ENCODE measurements at regions not wholly inside any gene's neighbourhood (a gene's known extent, or its start where the extent isn't known, plus 50 kb on each side); places are given as distances from the start of the nearest gene placed in this dataset.

DNA sequence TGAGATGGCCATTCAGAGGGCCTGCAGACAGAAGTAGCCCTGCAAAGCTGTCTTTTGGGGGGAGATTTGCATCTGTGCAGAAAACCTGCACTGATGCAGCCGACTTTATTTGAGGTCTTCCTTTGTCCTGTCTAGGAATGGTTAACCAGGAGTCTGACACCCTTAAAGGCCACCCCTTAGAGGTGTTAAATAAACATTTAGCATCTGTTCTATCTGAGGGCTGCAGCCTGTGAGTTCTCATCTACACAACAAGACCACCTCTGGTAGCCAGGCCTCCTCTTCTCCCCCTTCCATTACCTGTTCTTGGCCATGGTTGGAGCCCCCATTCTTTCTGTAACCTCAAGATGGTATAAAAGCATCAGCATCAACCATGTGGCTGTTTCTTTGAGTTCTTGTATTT is 214.4 kb upstream of the HS6ST1 start:
- no peak overlapping the region for H3K27ac ChIP-seq
- TF ChIP-seq POLR2AphosphoS5 (IDR thresholded peaks at IDR 0.05) (no peak), POLR2A (IDR thresholded peaks at IDR 0.05) (no peak), EP300 (IDR thresholded peaks at IDR 0.05) (no peak)
- TF ChIP-seq, protein P1, sequence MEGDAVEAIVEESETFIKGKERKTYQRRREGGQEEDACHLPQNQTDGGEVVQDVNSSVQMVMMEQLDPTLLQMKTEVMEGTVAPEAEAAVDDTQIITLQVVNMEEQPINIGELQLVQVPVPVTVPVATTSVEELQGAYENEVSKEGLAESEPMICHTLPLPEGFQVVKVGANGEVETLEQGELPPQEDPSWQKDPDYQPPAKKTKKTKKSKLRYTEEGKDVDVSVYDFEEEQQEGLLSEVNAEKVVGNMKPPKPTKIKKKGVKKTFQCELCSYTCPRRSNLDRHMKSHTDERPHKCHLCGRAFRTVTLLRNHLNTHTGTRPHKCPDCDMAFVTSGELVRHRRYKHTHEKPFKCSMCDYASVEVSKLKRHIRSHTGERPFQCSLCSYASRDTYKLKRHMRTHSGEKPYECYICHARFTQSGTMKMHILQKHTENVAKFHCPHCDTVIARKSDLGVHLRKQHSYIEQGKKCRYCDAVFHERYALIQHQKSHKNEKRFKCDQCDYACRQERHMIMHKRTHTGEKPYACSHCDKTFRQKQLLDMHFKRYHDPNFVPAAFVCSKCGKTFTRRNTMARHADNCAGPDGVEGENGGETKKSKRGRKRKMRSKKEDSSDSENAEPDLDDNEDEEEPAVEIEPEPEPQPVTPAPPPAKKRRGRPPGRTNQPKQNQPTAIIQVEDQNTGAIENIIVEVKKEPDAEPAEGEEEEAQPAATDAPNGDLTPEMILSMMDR (IDR thresholded peaks at IDR 0.05) = no peak
- WGBS, 2 donors (ENCODE audit: low coverage in 1 of 2) = no CpG with 5 or more reads among the region's 1 CpG
- peaks cover 4% of the 10 kb centered on the region for H3K27me3 ChIP-seq
- no peaks in the 10 kb centered on the region for H3K36me3 ChIP-seq
- ATAC-seq = no peak
- no peak overlapping the region for H3K4me3 ChIP-seq
- H3K9me3 ChIP-seq = no peaks in the 10 kb centered on the region
- H3K4me1 ChIP-seq = no peaks in the 10 kb centered on the region

DNA sequence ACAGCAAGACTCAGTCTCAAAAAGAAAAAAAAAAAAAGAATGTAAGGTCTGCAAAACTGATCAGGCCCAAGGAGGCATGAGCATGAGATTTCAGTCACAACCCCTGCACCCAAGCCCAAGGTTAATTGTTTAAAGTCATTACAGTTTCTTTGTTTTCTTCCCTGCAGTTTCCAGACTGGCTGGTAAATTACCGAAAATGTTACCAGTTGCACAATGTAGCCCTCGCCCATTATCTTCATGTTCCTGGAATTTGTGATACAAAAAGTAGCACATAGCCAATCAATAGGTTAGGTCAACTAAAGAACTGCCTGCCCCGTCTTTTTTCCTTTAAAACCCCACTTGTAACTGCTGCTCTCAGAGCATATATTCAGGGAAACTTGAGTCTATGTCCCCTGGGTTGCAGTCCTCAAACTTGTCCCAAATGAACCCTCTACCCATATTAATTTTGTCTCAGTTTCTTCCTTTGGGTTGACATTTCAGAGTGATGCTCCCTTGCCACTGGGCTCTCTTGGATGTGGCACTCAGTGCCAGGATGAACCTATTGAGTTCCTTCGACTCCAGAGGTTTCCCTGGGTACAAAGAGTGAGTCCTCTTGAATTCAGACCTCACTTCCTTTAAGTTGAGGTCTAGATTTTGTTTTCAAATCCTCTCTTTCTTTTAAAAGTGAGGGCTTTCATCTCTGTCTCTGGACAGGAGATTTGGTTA is 216.2 kb upstream of the HS6ST1 start:
- no peaks in the 10 kb centered on the region for H3K4me1 ChIP-seq
- no peak for ATAC-seq
- H3K27ac ChIP-seq = no peak overlapping the region
- no peaks in the 10 kb centered on the region for H3K27me3 ChIP-seq
- H3K4me3 ChIP-seq = no peak overlapping the region
- H3K9me3 ChIP-seq = no peaks in the 10 kb centered on the region
- 82 to 89% methylated on average over 3 to 4 of the region's 4 CpGs for WGBS, 2 donors (ENCODE audit: low coverage in 1 of 2)
- no peak for TF ChIP-seq POLR2AphosphoS5 (IDR thresholded peaks at IDR 0.05)
- no peak for TF ChIP-seq POLR2A (IDR thresholded peaks at IDR 0.05)
- H3K36me3 ChIP-seq = no peaks in the 10 kb centered on the region

DNA sequence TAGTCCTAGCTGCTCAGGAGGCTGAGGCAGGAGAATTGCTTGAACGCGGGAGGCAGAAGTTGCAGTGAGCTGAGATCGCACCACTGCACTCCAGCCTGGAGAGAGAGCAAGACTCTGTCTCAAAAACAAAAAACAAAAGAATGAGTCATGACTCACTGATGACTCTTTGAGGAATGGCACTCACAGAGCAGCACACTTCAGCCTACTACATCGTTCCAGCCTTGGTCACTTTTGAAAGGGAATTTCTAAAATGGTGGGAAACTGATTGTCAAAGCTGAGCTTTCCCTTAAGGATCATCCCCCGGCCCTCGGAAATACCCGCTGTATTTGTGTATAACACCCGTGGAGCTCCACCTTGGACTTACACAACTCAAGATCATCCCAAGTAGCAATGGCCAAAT is 217.3 kb upstream of the HS6ST1 start:
- H3K9me3 ChIP-seq = no peaks in the 10 kb centered on the region
- H3K4me3 ChIP-seq = no peak overlapping the region
- H3K27ac ChIP-seq = no peak overlapping the region
- WGBS, 2 donors (ENCODE audit: low coverage in 1 of 2) = 81 to 83% methylated on average over 4 to 5 of the region's 8 CpGs
- TF ChIP-seq POLR2AphosphoS5 (IDR thresholded peaks at IDR 0.05) = no peak
- TF ChIP-seq, protein P1 (IDR thresholded peaks at IDR 0.05) = no peak
- H3K4me1 ChIP-seq = no peaks in the 10 kb centered on the region
- no peaks in the 10 kb centered on the region for H3K27me3 ChIP-seq
- no peak for ATAC-seq
- H3K36me3 ChIP-seq = no peaks in the 10 kb centered on the region

DNA sequence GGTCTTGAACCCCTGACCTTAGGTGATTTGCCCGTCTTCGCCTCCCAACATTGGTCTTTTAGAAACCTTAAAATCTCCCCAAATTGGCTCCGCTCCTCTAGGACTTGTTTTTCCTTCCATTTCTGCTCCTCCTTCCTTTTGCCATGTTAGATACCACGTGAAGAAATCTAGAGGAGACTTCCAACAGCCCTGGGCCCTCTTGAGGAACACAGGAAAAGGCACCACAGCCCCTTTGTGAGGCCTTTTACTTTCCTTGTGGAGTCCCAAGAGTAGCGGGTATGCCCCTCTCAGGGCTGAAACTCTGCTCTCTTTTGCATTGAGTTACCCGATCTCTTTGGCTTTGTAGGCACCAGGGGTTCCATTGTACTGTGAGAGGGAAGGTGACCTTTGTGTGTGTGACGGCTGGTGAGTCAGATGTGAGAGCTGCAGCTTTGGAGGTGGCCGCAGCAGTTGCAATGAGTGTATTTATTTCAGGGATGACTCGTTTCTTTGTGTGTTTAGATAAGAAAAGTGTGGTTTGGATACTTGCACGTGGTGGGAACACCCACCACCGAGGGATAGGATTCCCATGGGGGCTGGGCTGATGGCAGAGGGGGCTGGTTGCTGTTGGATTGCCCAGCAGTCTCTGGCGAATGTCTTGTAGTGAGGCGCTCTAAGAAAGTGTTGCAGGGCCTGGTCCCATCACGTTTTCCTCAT is 218.4 kb upstream of the HS6ST1 start:
- no peak for ATAC-seq
- Histone ChIP-seq H3K27me3 (no peaks in the 10 kb centered on the region), H3K4me1 (no peaks in the 10 kb centered on the region), H3K36me3 (no peaks in the 10 kb centered on the region), H3K27ac (no peak overlapping the region), H3K4me3 (no peak overlapping the region), H3K9me3 (no peaks in the 10 kb centered on the region)
- TF ChIP-seq EP300 (IDR thresholded peaks at IDR 0.05) (no peak), POLR2AphosphoS5 (IDR thresholded peaks at IDR 0.05) (no peak), POLR2A (IDR thresholded peaks at IDR 0.05) (no peak)
- TF ChIP-seq, protein P1 (IDR thresholded peaks at IDR 0.05) = no peak
- 80 to 83% methylated on average over 4 to 13 of the region's 14 CpGs for WGBS, 2 donors (ENCODE audit: low coverage in 1 of 2)

DNA sequence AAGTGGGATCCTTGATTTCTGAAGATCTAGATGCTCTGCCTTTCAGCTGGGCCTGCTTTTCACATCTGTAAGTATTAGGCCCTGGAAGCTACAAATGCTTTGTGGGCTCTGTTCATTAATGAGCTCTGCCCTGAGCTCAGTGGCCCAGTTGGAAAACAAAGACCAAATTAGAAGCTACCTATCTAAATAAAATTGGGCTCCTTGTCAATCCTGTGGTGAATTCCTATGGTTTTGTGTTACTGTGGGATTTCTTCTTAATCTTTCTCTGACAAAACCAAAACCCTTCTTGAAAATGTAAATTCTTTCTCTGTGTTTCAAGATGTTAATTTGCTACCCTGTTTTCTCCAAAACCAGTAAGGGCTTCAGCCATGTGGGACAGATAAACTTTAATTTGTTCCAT is 219.0 kb upstream of the HS6ST1 start:
- no peak for ATAC-seq
- H3K36me3 ChIP-seq = no peaks in the 10 kb centered on the region
- no peaks in the 10 kb centered on the region for H3K4me1 ChIP-seq
- no peak overlapping the region for H3K4me3 ChIP-seq
- no peak overlapping the region for H3K27ac ChIP-seq
- no peaks in the 10 kb centered on the region for H3K27me3 ChIP-seq
- TF ChIP-seq POLR2A (IDR thresholded peaks at IDR 0.05) (no peak), EP300 (IDR thresholded peaks at IDR 0.05) (no peak), POLR2AphosphoS5 (IDR thresholded peaks at IDR 0.05) (no peak)
- TF ChIP-seq, protein P1 (IDR thresholded peaks at IDR 0.05) = no peak
- no peaks in the 10 kb centered on the region for H3K9me3 ChIP-seq

Data from gastroesophageal sphincter (tissue), 4 donors.